GM13977 (cell line): ENCODE measurements at regions not wholly inside any gene's neighbourhood (a gene's known extent, or its start where the extent isn't known, plus 50 kb on each side); places are given as distances from the start of the nearest gene placed in this dataset.

Experiments used
- DNase-seq: peaks from one replicate; pipeline ENCODE4 v3.0.0; 2012; ENCODE audit warnings: low spot score
- CTCF ChIP-seq: IDR thresholded peaks from 2 replicates; pipeline ENCODE4 v1.5.1; 2012; ENCODE audit warnings: mild to moderate bottlenecking, control low read depth; ENCODE audit not compliant: insufficient read depth; ENCODE audit errors: extremely low read depth, missing control alignments
- in situ Hi-C: fragments of 300-500 bp; cut with MboI; formaldehyde crosslinking; loops from one replicate; pipeline ENCODE4 v1.12.0; 2022; ENCODE audit warnings: low sequenced_read_pairs, low pct_unique_long_range_greater_than_20kb, mixed read lengths, inconsistent platforms; ENCODE audit not compliant: unreplicated experiment

GRCh38 chr9:120338340-120338739, 241.6 kb downstream of the CDK5RAP2 start:
- DNase-seq, result no peak
- TF ChIP-seq CTCF, result no peak
- in situ Hi-C loops, result no loop called here

GRCh38 chr9:120337131-120337530, 242.8 kb downstream of the CDK5RAP2 start:
- in situ Hi-C loops, result no loop called here
- no peak for TF ChIP-seq CTCF
- no peak for DNase-seq

- in situ Hi-C loops, result no loop called here
- DNase-seq, result no peak
- no peak for TF ChIP-seq CTCF
Measured at GRCh38 chr9:120336753-120337090, 243.2 kb downstream of the CDK5RAP2 start.

- in situ Hi-C loops, result no loop called here
- no peak for DNase-seq
- TF ChIP-seq CTCF, result no peak
Measured at GRCh38 chr9:120336021-120336752, 243.8 kb downstream of the CDK5RAP2 start.

- in situ Hi-C loops, result no loop called here
- DNase-seq, result no peak
- no peak for TF ChIP-seq CTCF
Measured at GRCh38 chr9:120331913-120332312, 248.1 kb downstream of the CDK5RAP2 start.

- in situ Hi-C loops, result no loop called here
- TF ChIP-seq CTCF, result no peak
- no peak for DNase-seq
Measured at GRCh38 chr9:120330031-120330430, 249.9 kb downstream of the CDK5RAP2 start.
